Progenitor cell of endocrine pancreas (in vitro differentiated cells): ENCODE measurements at regions not wholly inside any gene's neighbourhood (a gene's known extent, or its start where the extent isn't known, plus 50 kb on each side); places are given as distances from the start of the nearest gene placed in this dataset.

ENCODE experiments used
- DNase-seq: peaks from one replicate; pipeline ENCODE4 v3.0.0; 2021; ENCODE audit warnings: low spot score; ENCODE audit not compliant: unreplicated experiment
- H3K27ac Mint-ChIP-seq: 2 replicates; pipeline ENCODE4 v1.8.0; 2021; ENCODE audit warnings: mild to moderate bottlenecking, moderate library complexity, mixed read lengths
- H3K27me3 Mint-ChIP-seq: 2 replicates; pipeline ENCODE4 v1.8.0; 2021; ENCODE audit warnings: mixed read lengths
- H3K36me3 Mint-ChIP-seq: 2 replicates; pipeline ENCODE4 v1.8.0; 2022; ENCODE audit warnings: mixed read lengths; ENCODE audit not compliant: insufficient read depth
- H3K4me1 Mint-ChIP-seq: 2 replicates; pipeline ENCODE4 v1.8.0; 2021; ENCODE audit warnings: low read depth, mixed read lengths
- H3K4me3 Mint-ChIP-seq: 2 replicates; pipeline ENCODE4 v1.8.0; 2021; ENCODE audit warnings: low read depth, mild to moderate bottlenecking, moderate library complexity, mixed read lengths
- H3K9me3 Mint-ChIP-seq: 2 replicates; pipeline ENCODE4 v1.8.0; 2021; ENCODE audit warnings: low read depth, mixed read lengths
- CTCF ChIP-seq: fragments of 200-600 bp; sonication (generic); IDR thresholded peaks from one replicate; pipeline ENCODE4 v1.5.0; 2021; ENCODE audit warnings: antibody characterized with exemption, mild to moderate bottlenecking; ENCODE audit not compliant: unreplicated experiment

GRCh38 chr7:21134631-21135030 is 293.3 kb upstream of the SP4 start:
- H3K27me3 Mint-ChIP-seq, result peaks cover 7% of the 10 kb centered on the region
- H3K36me3 Mint-ChIP-seq, result no peaks in the 10 kb centered on the region
- no peaks in the 10 kb centered on the region for H3K4me1 Mint-ChIP-seq
- TF ChIP-seq CTCF, result no peak
- DNase-seq, result no peak
- no peak overlapping the region for H3K27ac Mint-ChIP-seq
- H3K9me3 Mint-ChIP-seq, result peaks cover 8% of the 10 kb centered on the region
- no peak overlapping the region for H3K4me3 Mint-ChIP-seq

GRCh38 chr7:21135437-21135836 is 292.4 kb upstream of the SP4 start:
- no peak for TF ChIP-seq CTCF
- Mint-ChIP-seq H3K27me3 (peaks cover 4% of the 10 kb centered on the region), H3K27ac (no peak overlapping the region), H3K36me3 (no peaks in the 10 kb centered on the region), H3K4me1 (no peaks in the 10 kb centered on the region), H3K4me3 (no peak overlapping the region), H3K9me3 (peaks cover 8% of the 10 kb centered on the region)
- no peak for DNase-seq

- Mint-ChIP-seq H3K4me1 (no peaks in the 10 kb centered on the region), H3K27ac (no peak overlapping the region), H3K36me3 (no peaks in the 10 kb centered on the region), H3K27me3 (peaks cover 4% of the 10 kb centered on the region), H3K4me3 (no peak overlapping the region), H3K9me3 (peaks cover 8% of the 10 kb centered on the region)
- no peak for DNase-seq
- no peak for TF ChIP-seq CTCF
Measured at GRCh38 chr7:21137640-21138039, 290.2 kb upstream of the SP4 start.

GRCh38 chr7:21140622-21141021 is 287.3 kb upstream of the SP4 start:
- Mint-ChIP-seq H3K27me3 (peaks cover 4% of the 10 kb centered on the region), H3K4me3 (no peak overlapping the region), H3K36me3 (no peaks in the 10 kb centered on the region), H3K27ac (no peak overlapping the region), H3K9me3 (peaks cover 4% of the 10 kb centered on the region), H3K4me1 (peaks cover 2% of the 10 kb centered on the region)
- TF ChIP-seq CTCF, result no peak
- DNase-seq, result no peak

- Mint-ChIP-seq H3K27me3 (peaks cover 7% of the 10 kb centered on the region), H3K4me3 (no peak overlapping the region), H3K36me3 (no peaks in the 10 kb centered on the region), H3K9me3 (no peaks in the 10 kb centered on the region), H3K4me1 (peaks cover 2% of the 10 kb centered on the region), H3K27ac (no peak overlapping the region)
- no peak for TF ChIP-seq CTCF
- no peak for DNase-seq
Measured at GRCh38 chr7:21141476-21141875, 286.4 kb upstream of the SP4 start.
